Prostate gland (tissue), 2 donors: ENCODE measurements at regions not wholly inside any gene's neighbourhood (a gene's known extent, or its start where the extent isn't known, plus 50 kb on each side); places are given as distances from the start of the nearest gene placed in this dataset.

ENCODE experiments used
- POLR2A ChIP-seq: fragments of 450-650 bp; IDR thresholded peaks from one replicate; pipeline ENCODE4 v1.6.1; 2016; ENCODE audit warnings: antibody characterized with exemption, mild to moderate bottlenecking
- POLR2AphosphoS5 ChIP-seq: sonication (generic); formaldehyde crosslinking; IDR thresholded peaks from one replicate; pipeline ENCODE4 v1.6.1; 2017; ENCODE audit warnings: antibody characterized with exemption
- TF ChIP-seq, protein P1 (sequence below), 4 experiments: fragments of 200-600 bp in 2 of 4; fragments of 450-650 bp in 2 of 4; sonication (generic) in 2 of 4; IDR thresholded peaks; 1 replicate in 3 of 4; 2 replicates in 1 of 4; pipeline ENCODE4 v1.5.1; 2016 to 2019; ENCODE audit warnings: antibody characterized with exemption in 4 of 4, mild to moderate bottlenecking in 2 of 4, moderate library complexity in 2 of 4

DNA sequence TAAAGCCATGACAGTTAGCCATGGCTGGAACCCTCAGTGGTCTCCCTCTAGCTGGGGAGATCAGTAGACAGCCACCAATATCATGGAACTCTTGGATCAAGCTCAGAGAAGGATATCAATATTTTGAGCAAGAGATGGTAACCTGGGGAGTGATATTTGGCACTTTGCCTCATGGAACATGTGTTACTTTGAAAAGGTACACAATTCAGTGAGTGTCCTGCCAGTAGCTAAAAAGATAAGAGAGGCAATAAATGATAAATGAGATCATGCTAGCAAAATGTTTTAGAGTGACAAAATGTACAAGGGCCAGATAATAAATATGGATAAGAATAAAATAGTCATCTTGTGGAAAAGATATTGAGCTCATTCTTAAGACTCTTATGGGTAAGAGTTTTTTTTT lies 1618.7 kb downstream of the OLFM4 start:
- TF ChIP-seq, protein P1, sequence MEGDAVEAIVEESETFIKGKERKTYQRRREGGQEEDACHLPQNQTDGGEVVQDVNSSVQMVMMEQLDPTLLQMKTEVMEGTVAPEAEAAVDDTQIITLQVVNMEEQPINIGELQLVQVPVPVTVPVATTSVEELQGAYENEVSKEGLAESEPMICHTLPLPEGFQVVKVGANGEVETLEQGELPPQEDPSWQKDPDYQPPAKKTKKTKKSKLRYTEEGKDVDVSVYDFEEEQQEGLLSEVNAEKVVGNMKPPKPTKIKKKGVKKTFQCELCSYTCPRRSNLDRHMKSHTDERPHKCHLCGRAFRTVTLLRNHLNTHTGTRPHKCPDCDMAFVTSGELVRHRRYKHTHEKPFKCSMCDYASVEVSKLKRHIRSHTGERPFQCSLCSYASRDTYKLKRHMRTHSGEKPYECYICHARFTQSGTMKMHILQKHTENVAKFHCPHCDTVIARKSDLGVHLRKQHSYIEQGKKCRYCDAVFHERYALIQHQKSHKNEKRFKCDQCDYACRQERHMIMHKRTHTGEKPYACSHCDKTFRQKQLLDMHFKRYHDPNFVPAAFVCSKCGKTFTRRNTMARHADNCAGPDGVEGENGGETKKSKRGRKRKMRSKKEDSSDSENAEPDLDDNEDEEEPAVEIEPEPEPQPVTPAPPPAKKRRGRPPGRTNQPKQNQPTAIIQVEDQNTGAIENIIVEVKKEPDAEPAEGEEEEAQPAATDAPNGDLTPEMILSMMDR (IDR thresholded peaks at IDR 0.05), result no peak
- TF ChIP-seq POLR2AphosphoS5 (no peak), POLR2A (no peak)
